WI38 (cell line): ENCODE measurements at regions not wholly inside any gene's neighbourhood (a gene's known extent, or its start where the extent isn't known, plus 50 kb on each side); places are given as distances from the start of the nearest gene placed in this dataset.

Experiments used
- H3K4me3 ChIP-seq: 2 replicates; pipeline ENCODE4 v1.5.1; 2011; ENCODE audit warnings: low read depth, mild to moderate bottlenecking, control low read depth, low read length
- TF ChIP-seq, protein P1 (sequence below): IDR thresholded peaks from 2 replicates; pipeline ENCODE4 v1.5.1; 2012; ENCODE audit warnings: low read depth, mild to moderate bottlenecking, control low read depth, low read length

DNA sequence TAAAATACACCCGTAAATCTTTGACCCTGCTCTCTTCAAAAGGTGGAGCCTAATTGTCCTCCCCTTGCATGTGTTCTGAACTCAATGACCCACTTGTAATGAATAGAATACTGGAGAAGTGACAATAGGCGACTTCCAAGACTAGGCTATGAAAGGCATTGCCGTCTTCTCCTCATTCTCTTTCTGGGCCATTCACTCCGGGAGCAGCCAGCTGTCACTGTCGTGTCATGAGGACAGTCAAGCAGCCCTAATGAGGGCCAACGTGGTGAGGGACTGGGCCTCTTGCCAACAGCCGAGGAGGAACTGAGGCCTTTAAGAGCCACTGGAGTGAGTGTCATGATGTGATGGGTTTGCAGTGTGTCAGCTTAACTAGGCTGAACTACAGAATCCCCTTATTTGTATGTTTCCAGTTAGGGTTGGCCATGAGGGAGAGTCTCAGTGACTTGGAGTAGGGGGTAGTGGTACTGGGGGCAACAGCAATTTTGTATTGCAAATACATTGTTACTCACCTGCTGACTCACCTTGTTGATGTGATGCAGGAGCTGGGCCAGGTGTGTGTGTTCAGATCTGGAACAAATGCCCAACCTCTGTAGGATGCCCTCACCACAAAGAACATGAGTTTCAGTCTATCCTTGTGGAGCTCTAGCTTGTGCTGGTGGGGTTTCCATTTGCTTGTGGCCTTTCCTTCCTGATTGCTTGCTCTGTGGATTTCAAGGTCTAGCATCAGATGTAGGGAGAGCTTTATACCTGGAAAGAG, 188.5 kb upstream of the PROK2 start:
- H3K4me3 ChIP-seq, result no peak overlapping the region
- TF ChIP-seq, protein P1, sequence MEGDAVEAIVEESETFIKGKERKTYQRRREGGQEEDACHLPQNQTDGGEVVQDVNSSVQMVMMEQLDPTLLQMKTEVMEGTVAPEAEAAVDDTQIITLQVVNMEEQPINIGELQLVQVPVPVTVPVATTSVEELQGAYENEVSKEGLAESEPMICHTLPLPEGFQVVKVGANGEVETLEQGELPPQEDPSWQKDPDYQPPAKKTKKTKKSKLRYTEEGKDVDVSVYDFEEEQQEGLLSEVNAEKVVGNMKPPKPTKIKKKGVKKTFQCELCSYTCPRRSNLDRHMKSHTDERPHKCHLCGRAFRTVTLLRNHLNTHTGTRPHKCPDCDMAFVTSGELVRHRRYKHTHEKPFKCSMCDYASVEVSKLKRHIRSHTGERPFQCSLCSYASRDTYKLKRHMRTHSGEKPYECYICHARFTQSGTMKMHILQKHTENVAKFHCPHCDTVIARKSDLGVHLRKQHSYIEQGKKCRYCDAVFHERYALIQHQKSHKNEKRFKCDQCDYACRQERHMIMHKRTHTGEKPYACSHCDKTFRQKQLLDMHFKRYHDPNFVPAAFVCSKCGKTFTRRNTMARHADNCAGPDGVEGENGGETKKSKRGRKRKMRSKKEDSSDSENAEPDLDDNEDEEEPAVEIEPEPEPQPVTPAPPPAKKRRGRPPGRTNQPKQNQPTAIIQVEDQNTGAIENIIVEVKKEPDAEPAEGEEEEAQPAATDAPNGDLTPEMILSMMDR, result no peak

DNA sequence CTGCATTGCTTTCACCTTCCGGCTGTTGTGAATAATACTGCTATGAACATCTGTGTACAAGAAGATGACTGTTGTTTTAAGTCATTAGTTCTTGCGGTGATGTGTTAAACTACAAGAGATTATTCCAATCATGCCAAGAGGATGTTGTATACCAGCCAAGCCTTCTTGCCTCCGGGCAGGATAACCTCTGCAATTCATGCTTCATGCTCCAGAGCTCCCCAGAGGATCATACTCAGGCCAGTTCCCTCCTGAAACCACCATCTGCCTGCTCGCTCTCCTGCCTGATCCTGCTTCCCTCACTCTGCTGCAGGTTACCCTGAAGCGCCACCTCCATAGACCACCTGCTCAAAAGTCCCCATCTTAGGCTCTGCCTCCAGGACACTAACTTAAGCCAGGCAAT, 187.1 kb upstream of the PROK2 start:
- TF ChIP-seq, protein P1, result no peak
- no peak overlapping the region for H3K4me3 ChIP-seq

DNA sequence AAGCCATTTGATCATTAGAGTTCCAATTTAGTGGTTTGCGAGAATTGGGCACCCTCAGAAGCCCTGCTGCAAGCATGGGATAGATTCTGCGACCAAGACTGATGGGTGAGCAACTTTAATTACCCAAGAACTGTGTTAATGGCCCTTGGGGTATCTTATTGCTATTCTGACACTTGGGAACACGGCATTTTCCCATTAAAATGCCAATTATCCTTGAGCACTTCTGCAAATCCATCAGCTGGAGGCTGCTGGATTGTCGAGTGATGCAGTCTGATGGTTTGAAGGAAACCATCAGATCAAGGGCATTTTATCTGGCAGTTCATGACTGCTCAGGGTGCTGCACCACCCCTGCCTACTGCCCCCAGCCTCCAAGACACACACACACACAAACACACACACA, 183.6 kb upstream of the PROK2 start:
- TF ChIP-seq, protein P1, result no peak
- no peak overlapping the region for H3K4me3 ChIP-seq

DNA sequence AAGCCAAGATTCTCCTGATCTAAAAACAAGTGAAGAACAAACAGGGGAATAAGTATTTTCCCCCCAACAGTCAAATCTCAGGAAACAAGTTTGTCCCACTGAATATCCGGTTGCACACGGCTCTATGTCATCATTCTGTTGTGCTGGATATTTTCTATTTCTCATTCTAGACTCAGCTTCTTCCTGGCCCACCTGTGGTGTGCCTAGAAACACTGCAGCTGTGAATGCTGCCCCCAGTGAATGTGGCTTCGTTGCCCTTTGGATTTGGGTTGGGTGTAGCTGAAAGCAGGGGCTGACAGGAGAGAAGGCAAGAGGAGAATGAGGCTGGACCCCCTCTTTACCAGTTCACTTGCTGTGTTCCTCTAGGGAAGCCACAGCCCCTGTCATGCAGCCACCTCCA, 181.2 kb upstream of the PROK2 start:
- H3K4me3 ChIP-seq, result no peak overlapping the region
- TF ChIP-seq, protein P1, result no peak

DNA sequence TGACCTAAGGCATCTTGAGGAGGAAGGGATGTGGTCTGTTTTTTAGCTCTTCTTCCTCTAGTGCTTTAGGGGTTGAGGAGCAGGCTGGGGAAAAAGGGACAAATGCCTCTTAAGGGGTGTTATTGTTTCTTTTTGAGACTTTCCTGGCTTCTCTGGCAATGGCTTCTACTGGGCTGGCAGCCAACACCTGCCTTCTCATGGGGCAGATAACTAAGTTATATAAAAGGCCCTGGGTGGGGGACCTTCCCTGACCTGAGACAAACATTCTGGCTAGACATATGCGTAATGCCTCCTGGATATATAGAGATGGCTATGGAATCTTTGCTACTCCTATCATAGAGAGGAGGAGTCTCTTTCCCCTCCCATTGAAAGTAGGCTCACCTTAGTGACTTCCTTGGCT, 179.2 kb upstream of the PROK2 start:
- TF ChIP-seq, protein P1, result no peak
- no peak overlapping the region for H3K4me3 ChIP-seq

DNA sequence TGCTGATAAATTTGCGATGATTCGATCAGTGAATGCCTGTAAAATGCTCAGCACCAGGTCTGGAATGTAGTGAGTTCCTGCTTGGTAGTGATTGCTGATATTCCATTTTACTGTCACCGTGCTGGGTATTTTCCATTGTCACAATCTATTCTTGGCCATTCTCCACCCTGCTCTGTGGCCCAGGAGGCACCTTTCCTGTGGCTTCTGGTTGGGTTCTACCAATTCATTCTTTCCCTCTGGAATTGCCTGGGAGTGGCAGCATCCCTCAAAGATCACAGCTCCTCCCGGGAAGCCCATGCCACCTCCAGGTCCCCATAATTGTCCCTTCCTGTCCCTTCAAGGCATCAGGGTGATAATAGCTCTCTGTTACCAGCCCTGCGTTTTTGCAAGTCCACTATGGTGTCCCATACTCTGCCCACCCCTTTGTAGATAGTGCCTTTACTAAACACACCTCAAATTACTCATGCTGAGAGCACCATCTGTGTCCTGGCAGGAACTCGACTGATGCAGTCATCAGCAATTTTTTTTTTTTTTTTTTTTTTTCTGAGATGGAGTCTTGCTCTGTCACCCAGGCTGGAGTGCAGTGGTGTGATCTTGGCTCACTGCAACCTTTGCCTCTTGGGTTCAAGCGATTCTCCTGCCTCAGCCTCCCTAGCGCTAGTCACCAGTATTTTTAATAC, 177.8 kb upstream of the PROK2 start:
- TF ChIP-seq, protein P1, result no peak

DNA sequence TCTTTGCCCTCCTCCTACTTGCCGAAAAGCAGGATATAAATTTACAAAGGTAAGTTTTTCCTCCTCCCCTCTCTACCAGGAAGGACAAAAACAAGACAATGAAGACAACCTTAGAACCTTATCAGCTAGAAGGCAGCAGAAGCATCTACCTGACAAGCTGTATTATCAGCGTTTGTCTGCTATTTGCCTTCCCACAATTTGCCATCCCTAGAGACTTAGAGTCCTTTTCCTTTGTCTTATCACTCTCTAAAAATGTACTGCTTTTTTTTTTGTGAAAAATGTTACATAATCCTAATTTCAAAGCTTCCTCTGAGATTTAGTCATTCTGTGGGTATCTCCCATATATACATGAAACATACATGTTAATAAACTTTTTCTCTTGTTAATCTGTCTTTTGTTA, 176.9 kb upstream of the PROK2 start:
- no peak overlapping the region for H3K4me3 ChIP-seq
- TF ChIP-seq, protein P1, result no peak

More for the DNA sequence above, 177.8 kb upstream of the PROK2 start:
- no peak overlapping the region for H3K4me3 ChIP-seq
